SK-N-MC (cell line): ENCODE measurements at regions not wholly inside any gene's neighbourhood (a gene's known extent, or its start where the extent isn't known, plus 50 kb on each side); places are given as distances from the start of the nearest gene placed in this dataset.

ENCODE experiments used
- EZH2 ChIP-seq: fragments of 200-600 bp; sonication (generic); IDR thresholded peaks from one replicate; pipeline ENCODE4 v1.6.1; 2017; ENCODE audit warnings: antibody characterized with exemption
- POLR2AphosphoS5 ChIP-seq: IDR thresholded peaks from 2 replicates; pipeline ENCODE4 v1.6.1; 2012; ENCODE audit warnings: mild to moderate bottlenecking, low read depth, low read length, borderline replicate concordance

GRCh38 chr7:152528612-152529011, 92.8 kb upstream of the KMT2C start:
- TF ChIP-seq POLR2AphosphoS5 (no peak), EZH2 (no peak)
